DMS153 treated with DMSO at 0.1 percent for 48 hours (cell line): ENCODE measurements at regions not wholly inside any gene's neighbourhood (a gene's known extent, or its start where the extent isn't known, plus 50 kb on each side); places are given as distances from the start of the nearest gene placed in this dataset.
"Not testable (repeated sequence)": the region's sequence is repeated elsewhere in the genome, so short reads cannot be mapped to it uniquely, and the experiment has no call there.

Source experiments
- DNase-seq: peaks from one replicate; lab custom pipeline; 2025; ENCODE audit not compliant: unreplicated experiment; lab: John Stamatoyannopoulos, UW

DNA sequence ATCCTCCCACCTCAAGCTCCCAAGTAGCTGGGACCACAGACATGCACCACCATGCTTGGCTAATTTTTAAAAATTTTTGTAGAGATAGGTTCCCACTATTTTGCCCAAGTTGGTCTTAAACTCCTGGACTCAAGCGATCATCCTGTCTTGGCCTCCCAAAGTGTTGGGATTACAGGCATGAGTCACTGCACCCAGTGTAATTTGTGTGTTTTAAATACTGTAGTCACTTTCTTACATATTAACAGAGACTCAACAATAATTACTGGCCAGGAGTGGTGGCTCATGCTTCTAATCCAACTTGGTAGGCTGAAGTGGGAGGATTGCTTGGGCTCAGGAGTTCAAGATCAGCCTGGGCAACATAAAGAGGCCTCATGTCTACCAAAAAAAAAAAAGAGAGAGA lies 293.0 kb downstream of the RDH14 start:
- DNase-seq = no peak

DNA sequence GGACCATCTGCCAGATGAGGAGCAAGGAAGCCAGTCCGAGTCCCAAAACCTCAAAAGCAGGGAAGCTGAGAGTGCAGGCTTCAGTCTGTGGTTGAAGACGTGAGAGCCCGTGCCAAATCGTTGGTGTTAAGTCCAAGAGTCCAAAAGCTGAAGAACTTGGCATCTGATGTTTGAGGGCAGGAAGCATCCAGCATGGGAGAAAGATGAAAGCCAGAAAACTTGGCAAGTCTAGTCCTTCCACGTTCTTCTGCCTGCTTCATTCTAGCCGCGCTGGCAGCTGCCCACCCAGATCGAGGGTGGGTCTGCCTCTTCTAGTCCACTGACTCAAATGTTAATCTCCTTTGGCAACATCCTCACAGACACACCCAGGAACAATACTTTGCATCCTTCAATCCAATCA lies 293.8 kb downstream of the RDH14 start:
- not testable (repeated sequence) for DNase-seq

DNA sequence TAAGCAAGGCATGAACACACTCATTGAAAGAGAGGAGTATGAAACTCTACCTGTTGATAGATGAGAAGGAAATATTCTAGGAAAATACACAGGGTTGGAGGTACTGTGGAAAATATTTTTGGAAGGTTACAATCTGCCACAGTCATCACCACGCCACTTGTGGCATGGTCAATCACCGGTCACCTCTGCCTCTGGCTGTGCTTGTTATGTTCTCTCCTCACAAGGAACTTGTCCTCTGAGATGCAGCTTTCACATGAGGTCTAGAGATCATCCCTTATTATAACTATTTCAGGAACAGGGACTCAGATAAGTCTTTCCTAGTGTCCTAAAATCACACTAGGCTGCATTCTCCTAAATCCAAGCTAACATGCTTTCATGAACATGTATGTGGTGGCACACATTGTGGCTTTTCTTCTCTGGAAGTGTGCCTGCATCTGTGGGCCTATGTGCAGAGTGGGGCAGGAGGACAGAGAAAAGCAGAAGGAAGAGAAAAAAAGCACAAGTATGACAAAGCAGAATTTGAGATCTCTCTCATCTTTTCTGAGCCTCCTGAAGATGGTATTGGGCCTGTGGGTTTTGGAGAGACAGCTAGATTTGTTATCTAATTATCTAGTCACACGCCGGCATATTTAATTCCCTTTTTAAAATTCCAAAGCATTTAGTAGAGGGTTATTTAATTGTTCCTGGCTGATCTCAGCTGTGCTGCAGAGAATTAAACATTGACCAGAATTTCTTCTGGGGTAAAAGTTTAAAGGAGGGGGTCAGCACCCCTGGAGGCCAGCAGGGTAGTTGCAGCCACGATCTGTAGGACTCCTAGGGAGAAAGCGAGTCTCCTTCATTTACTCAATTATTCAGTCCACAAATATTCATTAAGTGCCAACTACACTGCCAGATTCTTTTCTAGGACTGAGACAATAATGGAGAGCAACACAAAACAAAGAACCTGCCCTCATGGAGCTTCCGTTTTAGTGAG lies 294.6 kb downstream of the RDH14 start:
- no peak for DNase-seq

DNA sequence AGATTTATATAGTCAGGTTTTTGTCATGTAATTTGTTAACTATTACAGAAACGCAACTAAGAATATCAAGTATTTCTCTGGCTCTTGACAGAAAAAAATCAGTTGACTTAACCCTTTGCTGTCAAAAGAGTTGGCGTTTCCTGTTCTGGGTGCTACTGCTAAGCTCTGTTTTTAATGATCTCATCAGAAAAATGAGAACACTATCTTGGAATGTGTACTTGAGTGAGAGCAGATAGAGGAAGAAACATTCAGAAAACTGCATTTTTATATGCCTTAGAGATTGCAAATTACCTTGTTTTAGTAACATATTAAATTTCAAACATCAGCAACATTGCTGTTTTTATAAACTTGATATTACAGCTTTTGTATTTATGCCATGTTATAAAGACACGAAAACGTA lies 297.9 kb downstream of the RDH14 start:
- DNase-seq = no peak

DNA sequence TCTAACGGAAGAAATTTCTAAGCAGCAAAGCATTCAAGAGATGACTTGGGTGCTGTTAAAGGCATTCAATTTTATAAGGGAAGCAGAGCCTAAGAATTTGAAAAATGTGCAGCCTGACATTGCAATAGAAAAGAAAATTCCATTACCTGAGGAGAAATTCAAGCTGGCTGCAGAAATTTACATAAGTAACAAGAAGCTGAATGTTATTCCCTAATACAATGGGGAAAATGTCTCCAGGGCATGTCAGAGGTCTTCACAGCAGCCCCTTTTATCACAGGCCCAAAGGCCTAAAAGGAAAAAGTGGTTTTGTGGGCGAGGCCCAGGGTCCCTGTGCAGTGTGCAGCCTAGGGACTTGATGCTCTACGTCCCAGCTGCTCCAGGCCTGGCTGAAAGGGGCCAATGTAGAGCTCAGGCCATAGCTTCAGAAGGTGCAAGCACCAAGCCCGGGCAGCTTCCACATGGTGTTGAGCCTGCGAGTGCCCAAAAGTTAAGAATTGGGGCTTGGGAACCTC lies 306.7 kb downstream of the RDH14 start:
- DNase-seq = no peak

DNA sequence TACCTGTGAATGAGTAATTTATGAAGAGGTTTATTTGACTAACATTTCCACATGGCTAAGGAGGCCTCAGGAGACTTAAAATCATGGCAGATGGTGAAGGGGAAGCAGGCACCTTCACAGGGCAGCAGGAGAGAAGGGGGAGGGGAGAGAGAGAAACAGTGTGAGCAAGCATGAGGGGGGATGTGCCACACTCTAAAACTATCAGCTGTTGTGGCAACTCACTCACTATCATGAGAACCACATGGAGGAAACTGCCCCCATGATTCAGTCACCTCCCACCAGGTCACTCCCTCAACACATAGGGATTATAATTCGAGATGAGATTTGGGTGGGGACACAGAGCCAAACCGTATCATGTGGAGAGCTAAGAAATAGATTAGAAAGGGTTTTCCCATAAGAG lies 309.0 kb downstream of the RDH14 start:
- no peak for DNase-seq

DNA sequence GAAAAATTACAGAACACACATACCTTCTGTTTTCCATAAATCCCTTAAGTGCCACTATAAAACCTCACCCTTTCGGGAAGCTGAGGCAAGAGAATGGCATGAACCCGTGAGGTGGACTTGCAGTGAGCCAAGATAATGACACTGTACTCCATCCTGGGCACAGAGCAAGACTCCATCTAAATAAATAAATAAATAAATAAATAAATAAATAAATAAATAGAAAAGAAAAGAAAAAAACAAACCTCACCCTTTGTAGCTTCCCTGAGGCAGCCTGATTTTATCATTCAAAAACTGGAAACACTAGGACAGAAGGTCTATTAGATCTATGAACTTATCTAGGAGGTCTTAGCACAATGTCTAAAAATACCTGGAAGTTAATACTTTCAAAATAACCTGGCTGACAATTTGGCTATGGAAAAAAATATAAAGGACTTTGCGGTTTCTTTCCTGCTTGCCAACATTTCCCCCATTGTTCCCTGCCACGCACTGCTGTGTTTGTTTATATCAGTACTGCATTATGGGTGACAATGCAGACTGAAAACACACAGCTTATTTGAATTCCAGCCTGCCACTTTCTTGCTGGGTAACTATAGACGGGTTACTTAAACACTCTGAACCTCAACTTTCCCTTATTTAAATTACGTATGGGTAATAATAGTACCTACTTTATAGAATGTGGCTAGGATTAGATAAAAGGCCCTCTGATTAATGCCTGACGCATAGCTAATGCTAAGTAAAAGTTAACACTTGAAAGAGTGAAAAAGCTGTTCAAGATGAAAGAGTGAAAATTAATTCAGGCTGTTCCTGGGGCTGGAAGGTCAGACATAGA lies 313.0 kb downstream of the RDH14 start:
- DNase-seq = no peak

DNA sequence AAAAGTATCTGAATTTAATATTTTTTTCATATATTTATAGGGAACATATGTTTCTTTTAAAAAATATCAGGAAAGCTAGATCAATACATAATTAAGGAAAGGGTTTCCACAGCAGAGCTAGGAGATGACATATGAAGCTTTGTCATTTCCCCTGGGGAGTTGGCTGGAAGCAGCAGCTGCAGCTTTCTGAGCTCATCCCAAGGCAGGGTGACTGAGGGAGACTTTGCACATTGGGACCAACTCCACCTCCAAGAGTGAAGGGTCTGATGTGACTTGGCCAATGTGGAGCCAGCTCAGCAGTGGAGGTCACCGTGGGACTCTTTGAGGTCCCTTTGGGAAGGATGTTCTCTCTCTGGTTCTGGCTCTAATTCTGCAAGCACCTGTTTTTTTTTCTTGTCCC lies 315.1 kb downstream of the RDH14 start:
- DNase-seq = no peak

DNA sequence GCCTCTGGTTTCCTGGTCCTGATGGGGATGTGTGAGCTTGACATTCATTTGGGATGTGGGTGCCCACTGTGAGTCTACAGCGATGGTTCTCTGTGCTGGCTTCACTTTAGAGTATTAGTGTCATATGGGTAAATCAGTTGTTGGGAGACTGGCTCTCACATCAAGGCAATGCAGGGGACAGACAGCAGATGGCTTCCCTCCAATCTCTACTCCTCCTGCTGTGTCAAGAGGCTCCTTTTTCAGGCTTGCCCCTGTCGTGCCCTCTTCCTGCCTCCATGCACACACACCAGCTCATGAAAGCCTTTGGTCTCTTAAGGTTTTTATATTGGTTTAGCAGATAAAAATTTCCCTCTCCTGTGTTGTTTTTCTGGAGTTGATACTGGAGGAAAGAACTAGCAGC lies 315.6 kb downstream of the RDH14 start:
- peak; percentile 7 for DNase-seq

DNA sequence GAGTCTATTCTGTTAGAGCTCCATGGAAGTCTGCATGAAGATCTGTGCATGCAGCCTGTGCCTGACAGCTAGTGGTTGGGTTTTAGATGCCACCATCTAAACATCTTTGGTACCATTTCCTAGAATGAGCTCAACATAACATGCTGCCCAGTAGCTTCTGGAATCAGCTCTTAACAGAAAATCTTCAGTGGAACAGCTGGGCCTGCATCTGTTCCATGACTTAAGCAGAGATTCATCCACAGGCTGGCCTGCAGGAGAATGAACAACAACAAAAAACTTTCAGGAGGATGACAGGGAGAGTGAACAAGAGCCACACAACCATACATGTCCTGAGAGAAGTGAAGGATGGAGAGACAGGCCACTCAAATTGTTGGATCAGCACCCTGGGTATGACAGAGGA lies 316.6 kb downstream of the RDH14 start:
- DNase-seq = no peak

DNA sequence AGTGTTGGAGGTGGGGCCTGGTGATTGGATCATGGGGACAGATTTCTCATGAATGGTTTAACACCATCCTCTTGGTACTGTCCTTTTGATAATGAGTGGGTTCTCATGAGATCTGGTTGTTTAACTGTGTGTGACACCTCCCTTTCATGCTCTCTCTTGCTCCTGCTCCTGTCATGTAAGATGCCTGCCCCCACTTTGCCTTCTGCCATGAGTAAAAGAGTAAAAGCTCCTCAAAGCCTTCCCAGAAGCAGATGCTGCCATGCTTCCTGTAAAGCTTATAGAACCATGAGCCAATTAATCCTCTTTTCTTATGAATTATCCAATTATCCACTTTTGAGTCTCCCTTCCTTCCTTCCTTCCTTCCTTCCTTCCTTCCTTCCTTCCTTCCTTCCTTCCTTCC lies 317.7 kb downstream of the RDH14 start:
- no peak for DNase-seq

DNA sequence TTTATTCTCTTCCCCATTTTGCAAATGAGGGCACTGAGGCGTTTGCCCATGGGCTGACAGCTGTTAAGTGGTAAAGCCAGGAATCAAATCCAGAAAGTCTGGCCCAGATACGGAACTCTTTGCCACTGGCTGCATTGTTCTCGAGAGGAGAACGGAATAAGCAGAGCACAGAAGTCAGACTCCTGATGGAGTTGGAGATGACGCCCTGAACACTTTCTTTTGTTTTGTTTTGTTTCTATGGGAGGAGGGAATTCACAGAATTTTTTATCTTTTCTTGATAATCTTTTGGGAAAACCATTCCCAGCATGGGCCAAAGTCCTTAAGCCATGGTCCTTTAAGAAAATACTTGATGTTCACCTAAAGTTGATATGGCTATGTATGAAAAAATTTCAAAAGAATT lies 322.2 kb downstream of the RDH14 start:
- no peak for DNase-seq

DNA sequence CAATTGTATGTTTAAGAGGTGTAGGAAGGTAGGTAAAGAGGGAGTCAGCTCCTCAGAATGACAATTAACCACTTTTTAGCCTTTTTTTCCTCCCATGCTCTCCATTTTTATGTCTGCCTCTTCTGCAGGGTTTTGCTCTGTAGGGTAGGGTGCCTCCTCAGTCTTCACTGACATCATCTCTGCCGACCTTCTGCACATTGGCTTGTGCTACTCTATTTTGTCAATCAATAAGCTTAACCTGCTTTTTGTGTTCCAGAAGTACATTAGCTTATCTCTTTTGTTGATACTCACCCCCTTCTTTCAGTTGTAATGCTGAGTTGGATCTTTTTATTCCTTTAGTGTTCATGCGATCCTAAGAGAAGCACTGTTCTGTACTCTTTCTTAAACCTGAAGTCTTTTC lies 323.2 kb downstream of the RDH14 start:
- no peak for DNase-seq

DNA sequence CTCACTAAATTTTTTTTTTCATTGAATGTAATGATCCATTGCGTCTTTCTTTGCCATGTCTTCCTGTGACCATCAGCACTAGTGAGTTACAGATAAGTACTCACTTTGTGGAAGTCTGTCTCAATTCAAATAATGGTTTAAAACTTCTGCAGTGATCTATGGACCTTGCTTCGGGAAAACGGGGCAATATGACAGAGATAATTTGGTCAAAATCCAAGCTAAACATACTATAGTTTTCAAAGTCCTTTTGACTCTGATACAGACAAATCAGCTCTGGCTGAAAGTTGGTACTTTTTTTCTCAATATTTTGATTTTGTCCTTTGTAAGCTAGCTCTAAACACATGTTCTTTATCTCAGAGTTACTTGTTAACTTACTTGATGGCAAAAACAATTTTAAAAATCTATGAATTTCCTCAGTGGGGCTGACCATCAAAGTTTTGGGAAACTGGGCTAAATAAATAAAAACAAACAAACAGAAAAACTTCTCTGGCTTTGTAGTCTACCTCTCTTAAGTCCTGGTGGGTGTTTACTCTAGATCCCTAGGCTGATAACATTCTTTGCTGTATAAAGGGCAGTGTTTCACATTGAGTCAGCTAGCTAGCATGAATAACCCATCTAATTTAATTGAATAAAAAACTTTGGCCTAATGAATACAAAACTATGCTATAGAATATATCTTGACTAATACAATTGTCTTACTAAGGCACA lies 327.6 kb downstream of the RDH14 start:
- no peak for DNase-seq

DNA sequence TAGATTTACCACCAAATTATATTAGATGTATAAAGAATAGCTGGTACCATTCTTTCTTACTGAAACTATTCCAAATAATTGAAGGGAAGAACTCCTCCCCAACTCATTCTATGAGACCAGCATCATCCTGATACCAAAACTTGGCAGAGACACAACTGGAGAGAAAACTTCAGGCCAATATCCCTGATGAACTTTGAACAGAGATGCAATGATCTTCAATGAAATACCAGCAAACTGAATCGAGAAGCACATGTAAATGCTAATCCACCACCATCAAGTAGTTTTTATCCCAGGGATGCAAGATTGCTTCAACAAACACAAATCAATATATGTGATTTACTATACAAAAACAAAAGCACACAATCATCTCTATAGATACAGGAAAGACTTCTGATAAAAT lies 329.8 kb downstream of the RDH14 start:
- DNase-seq = no peak

DNA sequence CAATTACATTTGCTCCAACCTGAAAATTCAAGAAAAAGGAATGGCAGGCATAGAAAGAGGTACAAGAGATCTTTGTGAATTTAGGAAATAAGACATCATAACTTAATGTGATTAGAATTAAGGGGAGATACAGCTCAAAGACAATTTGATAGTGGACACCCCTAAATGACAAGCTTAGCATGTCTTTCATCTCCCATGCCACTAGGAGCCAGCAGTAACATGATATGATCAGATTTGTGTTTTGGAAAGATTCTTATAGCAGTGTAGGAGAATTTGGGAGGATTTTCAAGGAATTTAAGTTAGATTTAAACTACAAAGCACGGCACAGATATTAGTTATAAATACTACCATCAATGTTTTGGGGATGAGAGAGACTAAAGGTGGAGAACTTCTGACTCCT lies 340.8 kb downstream of the RDH14 start:
- DNase-seq = no peak

DNA sequence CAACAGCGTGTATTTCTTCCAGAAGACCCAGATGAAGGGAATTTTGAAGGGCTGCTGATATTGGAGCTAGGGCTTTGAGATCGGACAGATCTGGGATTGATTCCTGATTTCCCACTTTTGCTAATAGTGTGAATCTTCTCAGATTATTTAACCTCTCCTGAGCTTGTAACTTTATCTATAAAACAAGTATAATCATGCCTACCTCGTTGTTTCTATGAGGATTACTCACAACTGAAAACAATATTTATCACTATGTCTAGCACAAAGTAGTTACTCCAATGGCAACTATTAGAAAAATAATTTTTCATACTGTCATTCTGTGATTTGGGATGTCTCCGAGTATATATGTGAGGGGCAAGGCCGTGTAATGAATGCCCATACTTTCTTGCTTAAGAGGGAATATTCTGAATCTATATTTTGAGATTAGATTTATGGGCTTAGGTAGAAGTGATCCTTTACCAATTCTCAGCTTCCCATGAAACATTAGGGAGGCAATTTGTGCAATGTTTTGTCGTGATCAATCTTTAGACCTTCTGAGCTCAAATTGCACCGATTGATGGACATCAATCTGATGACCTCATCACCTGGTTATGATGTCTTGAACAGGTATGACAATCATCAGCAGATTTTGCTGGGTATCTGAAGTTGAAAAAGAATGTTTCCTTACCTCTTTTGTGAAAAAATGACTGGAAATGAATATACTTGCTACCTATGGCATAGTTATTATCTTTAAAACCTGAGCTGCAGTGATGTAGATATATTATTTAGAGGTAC lies 339.9 kb downstream of the KCNS3 start:
- no peak for DNase-seq

DNA sequence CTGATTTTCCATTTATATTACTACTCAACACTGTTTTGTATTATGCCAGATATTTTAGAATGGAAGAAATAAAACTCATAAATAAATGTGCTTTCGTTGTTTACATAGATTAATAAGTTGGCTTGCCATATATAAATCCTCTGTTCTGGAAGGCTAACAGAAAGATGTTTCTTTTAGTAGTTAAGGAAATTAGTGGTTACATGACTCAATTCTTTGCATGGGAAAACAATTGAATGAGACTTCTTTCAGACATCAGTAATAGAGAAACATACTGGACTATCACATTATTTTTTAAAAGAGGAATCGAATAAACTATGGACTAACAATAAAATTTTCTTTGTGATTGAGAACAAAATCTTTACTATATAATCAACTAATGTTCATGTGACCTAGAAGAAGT lies 336.5 kb downstream of the KCNS3 start:
- no peak for DNase-seq

DNA sequence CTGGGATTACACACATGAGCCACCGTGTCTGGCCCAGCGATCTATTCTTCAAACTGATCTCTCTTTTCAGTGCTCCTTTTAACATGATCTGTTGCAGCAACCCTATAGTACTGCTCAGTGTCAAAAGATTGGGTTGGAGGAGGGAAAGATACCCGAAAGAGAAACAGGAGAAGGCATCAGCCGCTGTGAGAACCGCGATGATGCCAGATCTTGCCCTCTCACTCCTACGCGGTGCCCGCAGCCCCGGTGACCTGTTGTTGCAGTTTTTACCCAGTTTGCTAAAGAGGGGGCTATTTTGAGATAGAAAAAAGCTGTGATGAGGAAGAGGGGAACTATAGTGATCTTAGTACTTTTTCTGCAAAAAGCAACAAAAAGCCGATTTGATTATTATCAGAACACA lies 335.5 kb downstream of the KCNS3 start:
- no peak for DNase-seq

DNA sequence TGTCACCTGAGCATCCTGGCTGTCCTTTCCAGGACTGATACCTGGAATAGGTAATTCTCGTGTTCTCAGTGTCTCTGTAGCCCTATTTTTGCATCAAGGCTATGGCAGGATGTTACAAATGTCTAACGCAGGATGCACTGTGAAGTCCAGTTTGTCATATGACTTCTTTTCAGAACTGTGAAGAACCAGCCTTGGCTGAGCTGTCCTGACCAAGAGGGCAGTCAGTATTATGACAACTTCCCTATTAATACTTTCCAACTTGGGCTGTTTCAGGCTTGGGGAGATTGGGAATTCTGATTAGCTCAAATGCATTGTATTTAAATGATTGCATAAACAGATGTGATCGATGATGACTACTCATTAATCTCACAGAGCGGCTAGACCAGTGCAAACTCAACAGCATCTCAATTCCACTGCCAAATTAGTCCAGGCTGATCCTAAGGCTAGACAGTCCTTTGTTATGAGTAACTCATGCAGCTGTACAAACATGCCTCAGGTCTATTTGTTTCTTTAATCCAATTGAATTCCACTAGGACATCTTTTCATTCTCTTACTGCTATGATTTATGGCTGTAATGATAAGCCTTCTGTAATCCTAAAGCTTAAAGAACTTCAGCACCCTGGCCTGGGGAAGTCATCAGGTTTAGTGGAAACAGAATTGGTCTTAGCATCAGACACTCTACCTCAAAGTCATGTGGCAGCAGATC lies 331.6 kb downstream of the KCNS3 start:
- no peak for DNase-seq
